ENCODE measurements at regions not wholly inside any gene's neighbourhood (a gene's known extent, or its start where the extent isn't known, plus 50 kb on each side); places are given as distances from the start of the nearest gene placed in this dataset.

DNA sequence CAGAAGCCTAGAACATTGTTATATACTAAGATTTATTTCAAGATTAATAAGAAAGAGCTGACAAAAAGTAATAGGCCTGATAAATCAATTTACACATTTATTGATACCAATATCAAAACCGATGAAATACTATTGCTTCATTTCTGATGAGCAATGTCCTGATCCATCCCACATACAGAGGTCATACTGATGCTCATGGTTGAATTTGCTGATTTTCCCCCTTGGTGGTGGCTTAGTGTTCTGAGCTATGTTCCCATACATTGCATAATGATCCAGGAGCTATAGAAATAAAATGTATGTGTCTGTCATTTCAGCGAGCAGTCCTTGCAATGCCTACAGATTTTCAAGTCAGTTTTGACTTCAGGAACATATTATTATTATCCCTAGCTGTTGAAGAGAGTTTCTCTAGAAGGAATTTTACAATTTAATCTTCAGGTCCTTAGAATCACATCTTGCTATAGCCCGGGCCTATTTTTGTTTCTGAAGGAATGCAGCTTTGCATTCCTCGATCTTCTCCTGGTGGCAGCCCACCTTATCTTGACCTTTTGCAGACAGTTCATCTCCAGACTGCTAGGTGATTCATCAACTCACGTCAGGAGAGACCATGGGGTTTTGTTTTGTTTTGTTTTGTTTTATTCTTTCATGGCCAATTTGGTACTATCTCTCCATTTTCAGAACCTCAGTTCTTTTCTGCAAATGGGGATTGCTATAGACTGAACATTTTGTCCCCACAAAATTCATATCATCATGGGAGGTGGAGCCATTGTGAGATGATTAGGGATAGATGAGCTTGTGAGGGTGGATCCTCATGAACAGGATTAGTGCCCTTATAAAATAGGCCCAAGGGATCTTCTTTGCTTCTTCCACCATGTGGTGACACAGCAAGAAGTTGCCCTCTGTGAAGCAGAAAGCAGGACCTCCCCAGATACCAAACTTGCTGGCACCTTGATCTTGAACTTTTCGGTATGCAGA lies 465.6 kb upstream of the IGFBP3 start:
- DNase-seq (ENCODE audit: low spot score) = no peak
- no peak overlapping the region for H3K27ac Mint-ChIP-seq
- H3K9me3 Mint-ChIP-seq = peaks cover 3% of the 10 kb centered on the region
- H3K4me1 Mint-ChIP-seq (ENCODE audit: low read depth) = no peaks in the 10 kb centered on the region
- H3K4me3 Mint-ChIP-seq = no peak overlapping the region
- no peaks in the 10 kb centered on the region for H3K27me3 Mint-ChIP-seq (ENCODE audit: insufficient read depth)
- H3K36me3 Mint-ChIP-seq (ENCODE audit: low read depth) = no peaks in the 10 kb centered on the region
- intact Hi-C loops (cut with micrococcal nuclease) = no loop called here

DNA sequence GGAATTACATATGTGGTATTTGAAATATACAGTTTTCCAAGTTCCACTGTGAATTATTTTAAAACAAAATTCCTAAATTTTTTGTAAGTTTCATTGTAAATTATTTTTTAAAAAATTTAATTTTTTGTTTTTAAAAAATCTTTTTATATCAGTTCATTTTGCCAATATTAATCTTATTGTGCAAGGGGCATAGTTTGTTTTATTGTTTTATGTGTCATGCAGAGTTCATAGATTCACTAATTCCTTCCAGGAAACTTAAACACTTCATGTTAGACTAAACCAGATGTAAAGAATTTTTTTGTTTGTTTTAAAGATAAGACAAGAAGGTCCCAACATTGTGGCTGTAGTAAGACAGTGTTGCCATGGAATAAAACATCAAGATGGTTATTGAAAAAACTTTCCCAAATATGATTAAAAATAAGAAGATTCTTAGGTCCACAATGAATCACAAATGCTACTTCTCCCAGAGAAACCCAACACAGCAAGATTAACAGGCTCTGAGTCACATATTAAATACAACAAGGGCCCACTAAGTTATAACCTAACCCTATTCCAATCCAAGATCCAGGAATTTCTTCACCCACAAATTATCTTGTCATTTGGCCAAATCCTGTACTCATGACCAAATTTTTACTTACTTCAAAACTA lies 464.7 kb upstream of the IGFBP3 start:
- H3K4me1 Mint-ChIP-seq (ENCODE audit: low read depth) = no peaks in the 10 kb centered on the region
- H3K4me3 Mint-ChIP-seq = no peak overlapping the region
- peaks cover 3% of the 10 kb centered on the region for H3K9me3 Mint-ChIP-seq
- no peak overlapping the region for H3K27ac Mint-ChIP-seq
- DNase-seq (ENCODE audit: low spot score) = no peak
- no peaks in the 10 kb centered on the region for H3K36me3 Mint-ChIP-seq (ENCODE audit: low read depth)
- no peaks in the 10 kb centered on the region for H3K27me3 Mint-ChIP-seq (ENCODE audit: insufficient read depth)
- intact Hi-C loops (cut with micrococcal nuclease) = no loop called here

DNA sequence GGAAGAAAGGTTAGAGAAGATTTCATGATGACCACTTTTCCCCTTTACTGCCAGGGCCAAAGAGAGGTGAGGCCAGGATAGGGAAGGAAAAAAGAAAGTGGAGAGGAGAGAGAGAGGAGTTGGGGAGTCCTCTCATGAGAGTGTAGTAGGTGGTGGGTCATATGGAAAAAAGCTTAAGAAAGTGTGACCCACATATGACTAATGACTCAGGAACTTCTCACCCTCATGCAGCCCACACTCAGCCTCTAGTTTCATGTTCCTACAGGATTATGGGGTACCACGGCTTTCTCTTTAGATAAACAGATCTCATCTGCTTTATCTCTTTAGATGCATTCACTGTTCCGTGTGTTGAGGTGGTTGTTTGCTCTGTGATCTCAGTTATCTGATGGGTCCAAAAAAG lies 462.5 kb upstream of the IGFBP3 start:
- H3K27me3 Mint-ChIP-seq (ENCODE audit: insufficient read depth) = no peaks in the 10 kb centered on the region
- no peaks in the 10 kb centered on the region for H3K36me3 Mint-ChIP-seq (ENCODE audit: low read depth)
- intact Hi-C loops (cut with micrococcal nuclease) = no loop called here
- peaks cover under 1% of the 10 kb centered on the region for H3K9me3 Mint-ChIP-seq
- no peak overlapping the region for H3K4me3 Mint-ChIP-seq
- no peak for DNase-seq (ENCODE audit: low spot score)
- no peaks in the 10 kb centered on the region for H3K4me1 Mint-ChIP-seq (ENCODE audit: low read depth)
- H3K27ac Mint-ChIP-seq = no peak overlapping the region

DNA sequence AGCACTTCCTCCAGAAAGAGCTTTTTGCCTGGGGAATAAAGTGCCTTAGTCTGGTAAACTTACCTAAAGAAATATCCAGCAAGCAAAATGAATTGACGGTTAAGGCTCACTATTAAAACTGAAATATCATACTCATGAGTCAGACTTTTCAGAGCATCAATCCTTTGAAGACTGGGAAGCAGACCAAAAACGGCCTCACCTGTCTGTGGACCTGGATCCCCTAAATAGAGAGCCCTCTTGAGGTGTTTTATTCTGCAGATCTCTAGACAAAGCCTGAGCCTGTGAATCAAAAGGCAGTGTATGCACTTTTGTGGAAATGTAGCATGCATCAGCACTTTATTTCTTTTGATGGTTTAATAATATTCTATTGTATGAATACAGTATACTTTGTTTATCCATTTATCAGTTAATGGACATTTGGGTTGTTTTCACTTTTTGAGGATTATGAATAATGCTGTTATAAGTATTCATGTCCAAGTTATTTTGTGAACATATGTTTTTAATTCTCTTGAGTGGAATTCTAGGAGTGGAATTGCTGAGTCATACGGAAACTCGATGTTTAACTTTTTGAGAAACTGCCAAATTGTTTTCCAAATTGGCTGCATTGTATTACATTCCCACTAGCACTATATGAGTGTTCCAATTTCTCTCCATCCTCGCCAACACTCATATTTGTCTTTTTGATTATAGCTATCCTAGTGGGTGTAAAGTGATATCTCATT lies 449.0 kb upstream of the IGFBP3 start:
- no peaks in the 10 kb centered on the region for H3K27me3 Mint-ChIP-seq (ENCODE audit: insufficient read depth)
- H3K4me3 Mint-ChIP-seq = no peak overlapping the region
- intact Hi-C loops (cut with micrococcal nuclease) = no loop called here
- no peaks in the 10 kb centered on the region for H3K4me1 Mint-ChIP-seq (ENCODE audit: low read depth)
- no peaks in the 10 kb centered on the region for H3K36me3 Mint-ChIP-seq (ENCODE audit: low read depth)
- no peaks in the 10 kb centered on the region for H3K9me3 Mint-ChIP-seq
- DNase-seq (ENCODE audit: low spot score) = no peak
- H3K27ac Mint-ChIP-seq = no peak overlapping the region

DNA sequence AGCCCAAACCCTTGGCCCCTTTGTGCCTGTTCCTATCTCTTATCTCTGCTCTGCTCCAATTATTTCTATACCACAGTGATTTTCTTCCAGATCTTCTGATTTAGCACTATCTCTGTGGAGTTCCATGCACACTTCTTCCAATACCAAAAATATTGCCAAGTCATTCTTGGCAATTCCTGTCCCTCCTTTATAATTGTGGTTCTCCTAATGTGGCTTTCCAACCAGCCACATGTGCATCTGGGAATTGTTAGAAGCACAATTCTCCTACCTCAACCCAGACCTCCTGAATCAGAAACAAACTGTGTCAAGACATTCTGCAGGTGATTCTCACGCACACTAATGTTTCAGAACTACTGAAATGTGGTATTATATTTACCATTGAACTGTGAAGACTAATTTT lies 447.8 kb upstream of the IGFBP3 start:
- H3K9me3 Mint-ChIP-seq = no peaks in the 10 kb centered on the region
- no peaks in the 10 kb centered on the region for H3K36me3 Mint-ChIP-seq (ENCODE audit: low read depth)
- H3K27me3 Mint-ChIP-seq (ENCODE audit: insufficient read depth) = no peaks in the 10 kb centered on the region
- DNase-seq (ENCODE audit: low spot score) = no peak
- H3K4me1 Mint-ChIP-seq (ENCODE audit: low read depth) = no peaks in the 10 kb centered on the region
- H3K4me3 Mint-ChIP-seq = no peak overlapping the region
- no peak overlapping the region for H3K27ac Mint-ChIP-seq
- intact Hi-C loops (cut with micrococcal nuclease) = no loop called here

DNA sequence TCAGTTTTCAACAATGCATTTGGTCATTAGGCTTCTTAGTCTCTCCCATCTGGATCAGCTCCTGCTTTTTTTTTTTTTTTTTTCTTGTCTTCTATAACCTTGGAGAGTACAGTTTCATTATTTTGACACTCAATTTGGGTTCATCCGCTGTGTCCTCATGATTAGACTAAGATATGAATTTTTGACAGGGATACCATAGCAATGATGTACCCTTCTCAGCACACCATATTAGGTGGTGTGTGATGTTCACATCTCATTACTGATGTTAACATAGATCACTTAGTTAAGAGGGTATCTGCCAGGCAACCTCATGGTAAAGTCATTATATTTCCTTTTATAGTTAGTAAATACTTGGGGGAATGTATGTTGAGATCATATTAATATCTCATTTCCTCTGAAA lies 445.5 kb upstream of the IGFBP3 start:
- Mint-ChIP-seq H3K36me3 (ENCODE audit: low read depth) (no peaks in the 10 kb centered on the region), H3K4me3 (no peak overlapping the region), H3K27me3 (ENCODE audit: insufficient read depth) (no peaks in the 10 kb centered on the region), H3K9me3 (no peaks in the 10 kb centered on the region), H3K27ac (no peak overlapping the region), H3K4me1 (ENCODE audit: low read depth) (no peaks in the 10 kb centered on the region)
- no peak for DNase-seq (ENCODE audit: low spot score)
- intact Hi-C loops (cut with micrococcal nuclease) = no loop called here

DNA sequence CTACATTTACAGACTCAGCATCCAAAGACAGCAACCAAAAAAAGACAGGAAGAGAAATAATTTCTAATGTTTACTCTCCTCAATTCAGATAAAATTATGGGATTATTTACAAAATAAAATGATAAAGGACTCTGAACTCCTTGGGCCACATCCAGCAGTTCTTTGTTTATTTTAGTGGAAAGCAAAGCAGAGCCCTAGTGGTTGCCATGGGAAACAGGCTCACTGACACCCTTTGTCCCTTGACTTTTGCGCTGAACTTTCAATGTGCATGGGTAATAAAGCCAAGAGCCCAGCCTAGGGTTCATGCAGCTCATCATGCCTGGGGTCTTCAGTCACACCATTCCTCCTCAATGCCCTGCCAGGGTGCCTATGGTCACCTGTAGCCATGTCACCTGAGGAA lies 442.6 kb upstream of the IGFBP3 start:
- Mint-ChIP-seq H3K36me3 (ENCODE audit: low read depth) (no peaks in the 10 kb centered on the region), H3K27ac (no peak overlapping the region), H3K4me1 (ENCODE audit: low read depth) (no peaks in the 10 kb centered on the region), H3K9me3 (no peaks in the 10 kb centered on the region), H3K4me3 (no peak overlapping the region), H3K27me3 (ENCODE audit: insufficient read depth) (no peaks in the 10 kb centered on the region)
- intact Hi-C loops (cut with micrococcal nuclease) = no loop called here
- no peak for DNase-seq (ENCODE audit: low spot score)

DNA sequence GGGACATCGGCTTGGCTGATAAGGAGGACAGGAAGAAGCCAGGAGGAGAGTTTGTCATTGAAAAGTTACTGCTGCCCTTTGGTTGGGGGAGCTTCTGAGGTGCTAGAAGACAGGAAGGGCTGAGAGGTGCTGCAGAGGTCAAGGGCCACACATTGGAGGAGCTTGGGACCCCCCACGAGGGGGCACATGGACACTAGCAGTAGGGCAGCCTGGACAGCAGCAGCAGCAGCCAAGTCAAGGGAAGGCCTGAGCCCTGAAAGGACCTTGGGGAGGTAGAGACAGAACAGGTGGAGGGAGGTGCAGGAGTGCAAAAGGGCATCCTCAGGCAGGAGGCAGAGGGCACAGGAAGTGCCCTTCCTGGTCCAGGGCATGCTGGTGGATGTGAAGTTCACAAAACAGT lies 439.7 kb upstream of the IGFBP3 start:
- H3K9me3 Mint-ChIP-seq = no peaks in the 10 kb centered on the region
- H3K4me3 Mint-ChIP-seq = no peak overlapping the region
- DNase-seq (ENCODE audit: low spot score) = no peak
- H3K4me1 Mint-ChIP-seq (ENCODE audit: low read depth) = no peaks in the 10 kb centered on the region
- no peaks in the 10 kb centered on the region for H3K27me3 Mint-ChIP-seq (ENCODE audit: insufficient read depth)
- no peak overlapping the region for H3K27ac Mint-ChIP-seq
- no peaks in the 10 kb centered on the region for H3K36me3 Mint-ChIP-seq (ENCODE audit: low read depth)
- intact Hi-C loops (cut with micrococcal nuclease) = no loop called here

DNA sequence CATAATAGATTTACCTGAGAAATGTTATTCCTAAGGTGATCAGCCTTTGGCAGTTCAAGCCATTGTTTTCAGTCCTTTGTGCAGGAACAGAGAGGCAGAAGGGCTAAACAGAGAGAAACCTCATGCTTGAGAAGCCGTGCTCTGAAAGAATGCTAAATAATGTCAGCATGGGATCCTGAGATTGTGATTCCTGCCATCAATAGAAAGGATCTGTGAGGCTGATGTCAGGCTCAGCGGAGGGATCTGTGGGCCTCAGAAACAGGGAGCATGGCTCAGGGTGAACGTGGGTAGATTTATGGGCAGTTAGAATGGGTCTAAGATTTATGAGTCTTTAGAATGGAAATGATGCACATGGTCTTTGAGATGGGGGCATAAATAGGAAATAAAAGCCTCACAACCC lies 439.2 kb upstream of the IGFBP3 start:
- Mint-ChIP-seq H3K9me3 (no peaks in the 10 kb centered on the region), H3K4me1 (ENCODE audit: low read depth) (no peaks in the 10 kb centered on the region), H3K27me3 (ENCODE audit: insufficient read depth) (no peaks in the 10 kb centered on the region), H3K27ac (no peak overlapping the region), H3K36me3 (ENCODE audit: low read depth) (no peaks in the 10 kb centered on the region), H3K4me3 (no peak overlapping the region)
- intact Hi-C loops (cut with micrococcal nuclease) = no loop called here
- DNase-seq (ENCODE audit: low spot score) = no peak

DNA sequence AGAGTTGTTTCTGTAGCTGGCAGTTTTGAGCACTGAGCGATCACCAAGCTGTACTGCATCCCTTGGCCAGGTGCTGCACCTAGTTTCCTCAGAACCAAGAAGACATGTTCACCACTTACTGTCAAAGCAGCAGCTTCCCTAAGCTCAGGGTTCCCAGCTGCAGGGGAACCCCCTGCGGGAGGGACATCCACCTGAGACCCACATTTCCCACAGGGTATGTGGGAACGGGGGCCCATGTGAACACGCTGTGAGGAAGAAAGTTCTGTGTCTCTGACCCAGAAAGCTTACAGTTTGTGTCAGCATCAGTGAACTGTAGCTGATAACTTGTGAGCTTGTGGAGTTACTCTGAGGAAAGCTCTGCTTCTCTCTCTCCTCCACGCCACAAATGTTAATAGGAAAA lies 436.8 kb upstream of the IGFBP3 start:
- no peak for DNase-seq (ENCODE audit: low spot score)
- intact Hi-C loops (cut with micrococcal nuclease) = no loop called here
- no peaks in the 10 kb centered on the region for H3K36me3 Mint-ChIP-seq (ENCODE audit: low read depth)
- no peaks in the 10 kb centered on the region for H3K27me3 Mint-ChIP-seq (ENCODE audit: insufficient read depth)
- no peaks in the 10 kb centered on the region for H3K9me3 Mint-ChIP-seq
- H3K4me1 Mint-ChIP-seq (ENCODE audit: low read depth) = no peaks in the 10 kb centered on the region
- no peak overlapping the region for H3K4me3 Mint-ChIP-seq
- no peak overlapping the region for H3K27ac Mint-ChIP-seq

DNA sequence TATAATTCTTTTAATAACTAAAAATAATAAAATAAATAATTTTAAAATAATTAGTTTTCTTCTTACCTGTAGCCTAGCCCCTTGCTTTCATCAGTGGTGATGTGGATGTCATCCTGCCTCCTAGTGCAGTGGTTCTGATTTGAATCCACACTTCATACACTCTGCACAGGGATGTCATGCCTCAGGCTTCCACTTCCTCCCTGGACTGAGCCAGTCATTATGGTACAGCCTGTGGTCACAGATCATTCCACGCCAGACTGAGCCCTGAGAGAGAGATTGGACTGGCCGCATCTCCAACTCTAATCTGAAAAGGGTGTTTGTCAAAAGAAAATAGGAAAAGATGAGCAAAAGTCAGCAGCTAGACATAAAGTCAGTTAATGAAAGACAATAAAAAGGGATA lies 436.2 kb upstream of the IGFBP3 start:
- H3K4me1 Mint-ChIP-seq (ENCODE audit: low read depth) = no peaks in the 10 kb centered on the region
- no peak for DNase-seq (ENCODE audit: low spot score)
- H3K27me3 Mint-ChIP-seq (ENCODE audit: insufficient read depth) = no peaks in the 10 kb centered on the region
- no peak overlapping the region for H3K4me3 Mint-ChIP-seq
- no peaks in the 10 kb centered on the region for H3K9me3 Mint-ChIP-seq
- H3K27ac Mint-ChIP-seq = no peak overlapping the region
- intact Hi-C loops (cut with micrococcal nuclease) = no loop called here
- H3K36me3 Mint-ChIP-seq (ENCODE audit: low read depth) = no peaks in the 10 kb centered on the region

DNA sequence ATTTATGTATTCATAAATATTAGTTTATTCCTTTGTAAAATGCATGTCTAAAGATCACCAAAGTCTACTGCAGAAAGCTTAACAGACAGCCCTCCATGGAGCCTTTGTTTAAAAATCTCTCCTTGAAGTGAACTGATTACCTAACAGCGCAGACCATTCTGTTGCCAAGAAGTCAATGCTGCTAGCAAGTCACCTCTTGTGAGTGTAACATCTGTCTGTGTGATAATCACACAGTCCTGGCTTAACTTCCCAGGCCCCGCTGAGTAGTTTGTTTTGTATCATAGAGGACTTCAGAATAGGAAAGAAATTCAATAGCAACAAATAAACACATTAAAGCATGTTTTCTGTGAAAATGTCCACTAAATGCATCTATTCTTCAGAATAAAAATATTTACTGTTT lies 435.3 kb upstream of the IGFBP3 start:
- intact Hi-C loops (cut with micrococcal nuclease) = no loop called here
- DNase-seq (ENCODE audit: low spot score) = no peak
- H3K4me3 Mint-ChIP-seq = no peak overlapping the region
- H3K9me3 Mint-ChIP-seq = no peaks in the 10 kb centered on the region
- H3K4me1 Mint-ChIP-seq (ENCODE audit: low read depth) = no peaks in the 10 kb centered on the region
- no peak overlapping the region for H3K27ac Mint-ChIP-seq
- H3K36me3 Mint-ChIP-seq (ENCODE audit: low read depth) = no peaks in the 10 kb centered on the region
- no peaks in the 10 kb centered on the region for H3K27me3 Mint-ChIP-seq (ENCODE audit: insufficient read depth)

DNA sequence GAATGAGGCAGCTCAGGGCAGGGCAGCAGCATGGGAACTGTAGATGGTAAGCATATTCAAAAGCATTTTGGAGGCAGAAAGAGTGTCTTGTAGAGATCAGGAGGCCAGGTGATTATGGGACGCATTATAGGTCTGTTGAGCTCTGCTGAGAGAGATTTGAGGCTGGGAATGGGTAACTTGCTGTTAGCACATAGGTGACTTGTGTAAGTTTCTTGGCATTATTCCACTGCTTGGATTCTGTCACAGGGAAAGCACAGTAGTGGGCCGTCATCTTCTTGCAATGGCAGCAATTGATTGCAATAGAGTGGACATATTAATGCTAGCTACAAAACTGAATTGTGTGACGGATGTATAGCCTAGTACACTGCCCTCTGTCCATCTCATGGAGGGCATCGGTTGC lies 434.3 kb upstream of the IGFBP3 start:
- H3K4me1 Mint-ChIP-seq (ENCODE audit: low read depth) = no peaks in the 10 kb centered on the region
- no peak for DNase-seq (ENCODE audit: low spot score)
- H3K36me3 Mint-ChIP-seq (ENCODE audit: low read depth) = no peaks in the 10 kb centered on the region
- no peak overlapping the region for H3K27ac Mint-ChIP-seq
- H3K4me3 Mint-ChIP-seq = no peak overlapping the region
- intact Hi-C loops (cut with micrococcal nuclease) = no loop called here
- H3K9me3 Mint-ChIP-seq = no peaks in the 10 kb centered on the region
- no peaks in the 10 kb centered on the region for H3K27me3 Mint-ChIP-seq (ENCODE audit: insufficient read depth)
